CD4-positive, alpha-beta T cell treated with Interleukin-15 for 4 hours (primary cell): ENCODE measurements at regions not wholly inside any gene's neighbourhood (a gene's known extent, or its start where the extent isn't known, plus 50 kb on each side); places are given as distances from the start of the nearest gene placed in this dataset.
"Not testable (repeated sequence)": the region's sequence is repeated elsewhere in the genome, so short reads cannot be mapped to it uniquely, and the experiment has no call there.

ENCODE experiments used
- DNase-seq: peaks from one replicate; pipeline ENCODE4 v3.0.0-alpha.2; 2020; ENCODE audit warnings: low spot score

DNA sequence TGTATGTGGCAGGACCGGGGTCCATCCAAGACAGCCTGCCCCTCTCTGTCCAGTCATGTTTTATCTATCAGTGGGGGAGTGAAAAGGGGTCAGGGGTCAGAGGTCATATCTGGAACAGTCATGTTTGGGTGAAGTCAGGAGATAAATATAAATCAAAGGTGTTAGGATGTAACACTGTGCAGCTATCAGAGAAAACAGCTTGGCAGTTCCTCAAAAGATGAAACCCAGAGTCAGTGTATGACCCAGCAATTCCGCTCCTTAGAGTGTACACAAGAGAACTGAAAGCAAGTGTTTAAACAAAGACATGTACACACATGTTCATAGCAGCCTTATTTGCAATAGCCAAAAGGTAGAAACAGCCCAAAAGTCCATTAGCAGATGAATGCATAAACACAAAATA, 361.3 kb downstream of the FOXL1 start:
- no peak for DNase-seq

- DNase-seq: no peak
Observed at GRCh38 chr16:86941731-86942130, 363.4 kb downstream of the FOXL1 start.

GRCh38 chr16:86942151-86943051, 364.1 kb downstream of the FOXL1 start:
- DNase-seq: no peak

DNA sequence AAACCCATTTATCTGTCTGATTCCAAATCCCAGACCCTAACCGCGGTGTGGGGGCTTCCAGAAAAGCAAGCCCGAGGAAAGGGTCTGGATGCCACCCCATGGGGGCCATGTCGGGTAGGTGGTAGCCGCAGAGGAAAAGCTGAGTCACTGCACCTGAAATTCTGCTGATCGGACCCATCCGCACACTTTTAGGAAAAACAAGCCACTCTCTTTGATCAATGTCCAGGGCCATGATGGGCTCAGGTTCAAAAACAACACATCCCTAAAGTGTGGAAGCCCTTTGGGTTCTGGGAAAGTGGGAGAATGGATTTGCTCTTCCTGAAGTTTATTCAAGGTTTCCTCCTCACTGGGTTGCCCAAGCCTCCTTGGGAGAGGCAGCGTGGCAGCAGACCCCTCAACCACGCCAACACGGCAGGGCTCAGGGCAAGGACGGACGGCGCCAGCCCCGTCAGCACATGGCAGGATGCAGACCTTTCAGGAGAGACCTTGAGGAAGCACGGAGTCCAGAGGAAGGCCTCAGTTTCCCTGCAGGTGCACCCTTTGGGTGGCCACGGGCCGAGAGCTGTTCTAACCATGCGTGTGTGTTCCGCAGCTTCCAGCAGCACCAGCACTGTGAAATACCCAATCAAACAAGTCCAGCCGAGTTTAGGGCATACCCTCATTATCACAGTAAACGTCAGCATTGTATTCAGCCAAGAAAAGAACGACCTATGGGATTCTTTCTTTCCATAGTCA, 367.0 kb downstream of the FOXL1 start:
- no peak for DNase-seq

GRCh38 chr16:86946396-86946795, 368.0 kb downstream of the FOXL1 start:
- no peak for DNase-seq

- no peak for DNase-seq
Observed at GRCh38 chr16:86946981-86947380, 368.6 kb downstream of the FOXL1 start.

DNA sequence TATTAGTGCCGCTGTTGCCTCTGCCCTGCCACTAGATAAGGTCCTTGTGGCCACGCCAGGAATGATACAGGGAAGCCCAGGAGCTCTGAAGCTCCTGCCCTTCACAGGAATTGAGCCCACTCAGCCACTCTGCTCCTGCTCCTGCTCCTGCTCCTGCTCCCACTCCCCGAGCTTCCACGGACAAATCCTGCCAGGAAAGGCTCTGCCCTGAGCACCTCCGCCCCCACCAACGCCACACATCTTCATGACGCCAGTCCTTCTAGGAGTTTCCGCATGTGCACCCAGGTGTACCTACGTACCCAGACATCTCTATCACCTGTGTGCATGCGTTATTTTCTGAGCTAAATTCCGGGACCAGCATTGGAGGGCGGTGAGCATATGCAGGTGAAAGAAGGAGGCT, 369.1 kb downstream of the C16orf95 start:
- no peak for DNase-seq

GRCh38 chr16:86949116-86949515, 368.1 kb downstream of the C16orf95 start:
- no peak for DNase-seq

DNA sequence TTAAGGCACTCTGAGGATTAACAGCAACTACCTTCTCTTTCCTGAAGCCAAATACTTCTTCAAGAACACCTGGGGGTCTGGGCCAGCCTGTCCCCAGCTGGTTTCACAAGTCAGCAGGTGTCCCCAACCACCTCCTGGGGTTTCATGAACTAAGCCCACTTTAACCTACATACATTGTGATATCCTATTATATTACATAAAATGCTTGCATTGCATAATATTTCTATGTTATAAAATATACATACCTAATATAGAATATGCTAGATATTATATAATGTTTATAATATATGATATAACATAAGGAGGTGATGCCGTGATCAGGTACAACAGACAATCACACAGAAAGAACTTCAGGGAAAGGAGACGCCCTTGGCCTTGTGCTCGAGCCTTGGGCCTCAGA, 367.6 kb downstream of the C16orf95 start:
- no peak for DNase-seq

DNA sequence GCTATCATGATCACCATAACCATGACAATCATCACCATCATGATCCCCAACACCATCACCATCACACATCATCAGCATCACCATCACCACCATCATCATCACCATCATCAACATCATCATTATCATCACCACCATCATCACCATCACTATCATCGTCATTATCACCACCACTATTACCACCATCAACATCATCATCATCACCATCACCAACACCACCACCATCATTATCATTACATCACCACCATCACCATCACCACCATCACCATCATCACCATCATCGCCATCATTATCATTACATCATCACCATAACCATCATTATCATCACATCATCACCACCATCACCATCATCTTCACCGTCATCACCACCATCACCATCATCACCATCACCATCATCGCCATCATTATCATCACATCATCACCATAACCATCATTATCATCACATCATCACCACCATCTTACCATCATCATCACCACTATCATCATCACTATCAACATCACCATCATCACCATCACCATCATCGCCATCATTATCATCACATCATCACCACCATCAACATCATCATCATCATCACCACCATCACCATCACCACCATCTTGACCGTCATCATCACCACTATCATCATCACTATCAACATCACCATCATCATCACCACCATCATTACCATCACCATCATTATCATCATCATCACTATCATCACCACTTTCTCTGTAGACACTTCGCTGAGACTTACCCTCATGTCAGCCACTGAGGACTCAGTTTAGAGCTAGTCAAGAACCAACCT, 366.0 kb downstream of the C16orf95 start:
- no peak for DNase-seq

DNA sequence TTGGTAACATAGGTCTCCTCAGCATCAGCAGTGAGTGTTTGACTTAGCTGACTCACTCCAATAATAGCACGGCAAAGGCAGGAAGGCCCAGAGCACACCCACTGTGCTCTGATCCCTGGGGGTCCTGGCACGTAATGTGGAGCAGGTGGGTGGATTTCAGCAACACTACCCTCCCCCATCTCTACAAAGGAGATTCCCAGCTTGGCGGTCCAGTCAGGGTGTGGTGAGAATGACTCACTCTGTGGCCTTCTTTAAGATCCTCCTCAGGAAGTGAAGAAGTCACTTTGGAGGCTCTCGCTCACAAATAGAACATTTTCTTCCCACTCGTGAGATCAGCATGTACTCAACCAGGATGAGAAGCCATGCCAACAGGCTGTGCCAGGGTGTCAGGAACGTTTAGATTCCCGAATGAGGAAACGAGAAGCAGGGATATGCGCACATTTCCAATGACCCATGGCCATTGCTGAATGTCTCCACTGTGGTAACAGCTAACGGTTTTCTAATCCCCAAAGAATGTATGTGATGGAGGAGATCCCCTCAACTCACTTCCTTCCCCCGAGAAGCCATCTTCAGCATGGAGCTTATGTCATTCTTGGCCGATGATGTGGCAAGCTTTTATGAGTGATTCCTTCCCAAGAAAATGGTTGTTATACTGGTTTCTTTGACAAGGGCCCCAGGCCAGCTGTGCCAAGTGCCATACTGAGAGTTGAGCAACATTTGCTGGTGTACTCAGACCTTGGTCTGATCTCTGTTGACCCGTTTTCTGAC, 365.2 kb downstream of the C16orf95 start:
- no peak for DNase-seq

DNA sequence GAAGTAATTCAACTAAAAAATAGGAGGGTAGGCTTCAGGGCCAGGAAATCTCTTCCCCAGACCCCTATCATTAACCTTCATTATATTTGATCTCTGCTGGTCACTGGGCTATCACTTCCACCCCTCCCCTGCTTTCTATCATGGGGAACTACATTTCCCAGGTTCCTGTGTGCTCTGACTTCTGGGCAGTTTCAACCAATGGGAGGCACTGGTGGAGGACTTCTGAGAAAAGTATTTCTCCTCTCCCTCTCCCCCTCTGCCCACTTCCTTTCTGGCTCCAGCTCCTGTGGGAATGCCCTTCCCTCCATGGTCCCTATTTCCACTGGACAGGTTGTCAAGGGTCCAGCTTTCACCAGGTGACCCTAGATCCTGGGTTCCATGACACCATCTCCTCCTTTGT, 364.4 kb downstream of the C16orf95 start:
- DNase-seq: no peak

GRCh38 chr16:86953631-86954391, 363.4 kb downstream of the C16orf95 start:
- DNase-seq: no peak

DNA sequence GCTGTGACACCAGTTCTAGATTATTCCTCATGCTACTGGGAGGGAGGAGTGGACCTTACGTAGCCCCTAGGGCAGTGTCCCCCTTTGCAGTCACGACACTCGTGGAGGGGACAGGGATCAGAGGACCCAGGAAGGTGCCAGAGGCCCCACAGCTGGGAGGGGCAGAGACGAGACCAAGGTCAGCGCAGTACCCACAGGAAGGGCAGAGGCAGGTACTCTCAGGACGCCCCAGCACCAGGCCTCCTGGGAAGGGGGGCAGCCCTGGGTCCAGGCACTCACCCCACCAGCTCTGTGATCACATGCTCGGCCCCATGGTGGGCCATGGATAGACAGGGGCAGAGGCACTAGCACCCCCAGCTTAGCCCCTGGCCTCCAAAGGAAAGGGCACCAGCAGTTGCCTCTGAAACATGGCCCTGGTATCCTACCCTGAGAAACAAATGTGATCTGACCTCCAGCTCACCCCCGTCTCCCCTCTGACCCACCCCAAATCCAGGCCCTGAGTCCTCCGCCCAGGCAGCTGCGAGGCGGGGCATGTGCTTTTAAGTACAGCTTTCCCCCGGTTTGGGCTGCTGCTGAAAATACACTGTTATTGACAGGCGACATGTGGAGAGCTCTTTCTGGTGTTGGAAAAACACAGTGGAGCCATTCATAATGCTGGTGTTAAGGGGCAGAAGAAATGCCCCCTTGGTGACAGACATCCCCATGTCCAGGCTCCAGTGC, 361.9 kb downstream of the C16orf95 start:
- DNase-seq: no peak

- DNase-seq: no peak
Observed at GRCh38 chr16:86956437-86956836, 360.8 kb downstream of the C16orf95 start.

DNA sequence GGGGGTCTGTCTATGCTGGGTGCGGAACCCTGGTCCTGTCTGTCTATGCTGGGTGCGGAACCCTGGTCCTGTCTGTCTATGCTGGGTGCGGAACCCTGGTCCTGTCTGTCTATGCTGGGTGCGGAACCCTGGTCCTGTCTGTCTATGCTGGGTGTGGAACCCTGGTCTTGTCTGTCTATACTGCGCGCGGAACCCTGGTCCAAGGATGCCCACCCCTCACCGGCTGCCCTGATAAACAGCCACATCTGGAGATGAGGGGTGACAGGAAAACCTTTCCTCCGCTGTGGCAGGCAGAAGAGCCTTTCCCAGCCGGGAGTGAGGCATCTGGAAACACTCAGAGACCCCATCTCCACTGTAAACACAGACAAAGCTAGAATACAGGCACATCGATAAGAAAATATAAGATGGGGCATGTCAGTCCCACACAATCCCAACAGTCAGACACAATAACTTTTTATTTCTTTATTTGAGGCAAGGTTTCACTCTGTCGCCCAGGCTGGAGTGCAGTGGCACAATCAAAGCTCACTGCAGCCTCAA, 359.5 kb downstream of the C16orf95 start:
- DNase-seq: not testable (repeated sequence)

DNA sequence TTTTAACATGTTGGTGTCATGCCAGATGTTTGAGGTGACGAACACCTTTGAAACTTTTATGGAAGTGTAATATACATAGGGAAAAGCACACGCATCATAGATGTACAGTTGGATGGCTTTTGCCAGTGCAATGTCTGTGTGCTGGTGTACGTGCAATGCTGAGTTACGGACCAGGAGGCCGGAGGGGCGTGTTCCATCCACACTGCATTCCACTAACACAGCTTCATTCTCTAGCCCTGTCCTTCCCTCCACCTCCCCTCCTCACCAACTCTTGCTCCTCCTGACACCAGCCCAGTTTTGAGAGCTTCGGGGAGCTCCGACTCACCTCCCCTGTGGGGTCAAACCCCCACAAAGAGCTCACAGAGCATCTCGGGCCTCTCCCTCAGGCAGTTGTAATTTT, 358.8 kb downstream of the C16orf95 start:
- no peak for DNase-seq

GRCh38 chr16:86959091-86959651, 358.0 kb downstream of the C16orf95 start:
- DNase-seq: no peak

- DNase-seq: no peak
Observed at GRCh38 chr16:86959729-86960128, 357.5 kb downstream of the C16orf95 start.

DNA sequence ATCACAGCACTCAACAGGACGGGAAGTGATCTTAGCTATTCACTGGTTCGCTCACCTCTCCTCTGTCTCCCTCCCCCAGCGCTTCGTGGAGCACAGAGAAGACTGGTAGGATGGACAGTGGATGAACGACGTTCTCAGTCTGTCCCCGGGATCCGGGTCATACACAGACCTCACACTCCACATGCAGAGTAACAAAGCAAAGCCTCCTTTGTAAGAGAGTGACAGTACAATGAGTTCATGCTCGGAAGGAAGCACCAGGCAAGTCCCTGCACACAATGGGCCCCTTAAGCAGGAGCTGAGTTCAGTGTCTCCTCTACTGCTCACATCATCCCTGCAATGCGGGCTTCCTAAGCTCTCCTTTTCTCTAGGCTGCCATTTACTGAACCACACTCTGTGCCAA, 356.9 kb downstream of the C16orf95 start:
- DNase-seq: no peak
